ENCODE measurements at regions not wholly inside any gene's neighbourhood (a gene's known extent, or its start where the extent isn't known, plus 50 kb on each side); places are given as distances from the start of the nearest gene placed in this dataset.

DNA sequence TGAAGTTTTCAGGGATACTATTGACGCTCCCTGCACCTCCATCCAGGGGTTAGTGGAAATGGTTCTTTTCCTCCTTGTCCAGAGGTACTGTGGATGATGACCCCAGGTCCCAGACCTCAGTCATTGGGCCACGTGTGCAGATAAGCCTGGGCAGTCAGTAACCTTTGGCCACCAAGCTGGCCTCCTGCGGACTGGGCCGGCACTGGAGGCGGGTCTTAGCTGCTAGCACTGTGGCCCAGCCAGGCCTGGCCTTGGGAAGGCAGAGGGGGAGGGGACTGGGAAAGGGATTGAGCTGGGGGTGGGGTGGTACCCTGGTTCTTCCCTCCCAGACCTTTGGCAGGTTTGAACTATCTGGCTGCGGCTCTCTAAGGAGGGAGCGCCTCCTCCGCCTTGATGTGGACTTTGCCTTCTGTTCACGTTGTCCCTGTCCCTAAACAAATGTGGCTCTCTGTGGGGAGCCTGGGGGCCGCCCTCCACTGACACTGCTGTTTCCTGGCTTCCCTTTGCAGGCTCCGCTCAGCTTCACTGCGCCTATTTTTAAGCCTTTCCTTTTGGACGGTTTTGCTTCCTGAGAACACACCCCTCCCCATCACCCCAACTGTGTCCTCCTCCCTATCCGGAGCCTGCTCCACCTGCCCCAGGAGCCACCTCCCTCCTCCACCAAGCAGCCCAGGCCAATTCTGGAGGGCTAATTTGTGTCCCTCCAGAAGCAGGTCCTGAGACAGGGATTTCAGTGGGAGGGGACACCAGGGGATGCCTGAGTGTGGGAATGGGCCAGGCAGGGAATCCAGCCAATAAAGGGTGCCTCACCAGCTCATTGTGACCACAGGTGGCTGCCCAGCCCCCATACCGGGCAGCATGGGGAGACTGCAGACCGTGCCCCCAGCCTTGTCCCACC is 251.9 kb downstream of the SEC14L1 start (continued):
- TF ChIP-seq ZC3H4 (CRISPR knock-in tag; IDR thresholded peaks at IDR 0.05; ENCODE audit: borderline replicate concordance) (no peak), BHLHE40 (IDR thresholded peaks at IDR 0.05; ENCODE audit: low read length) (peak; percentile 41), ZNF432 (CRISPR knock-in tag; IDR thresholded peaks at IDR 0.05; ENCODE audit: borderline replicate concordance) (no peak), KMT2A (CRISPR knock-in tag; IDR thresholded peaks at IDR 0.05) (peak; percentile 82), ZKSCAN8 (CRISPR knock-in tag; IDR thresholded peaks at IDR 0.05; ENCODE audit: borderline replicate concordance) (no peak), BRD4 (CRISPR knock-in tag; IDR thresholded peaks at IDR 0.05) (peak; percentile 86), TBL1XR1 (IDR thresholded peaks at IDR 0.05; ENCODE audit: borderline replicate concordance, low read length, partially characterized antibody) (peak; percentile 81), ZBTB7B (CRISPR knock-in tag; IDR thresholded peaks at IDR 0.05) (peak; percentile 93), ELF1 (CRISPR knock-in tag; IDR thresholded peaks at IDR 0.05) (peak; percentile 58), ZNF746 (CRISPR knock-in tag; IDR thresholded peaks at IDR 0.05) (peak; percentile 78), ZNF235 (CRISPR knock-in tag; IDR thresholded peaks at IDR 0.05; ENCODE audit: borderline replicate concordance) (0 out of 2 replicates have a peak, but pooled peaks have one; percentile 28), CBX1 (IDR thresholded peaks at IDR 0.05; ENCODE audit: low read depth) (no peak), ARNTL (CRISPR knock-in tag; IDR thresholded peaks at IDR 0.05) (peak; percentile 98), MAF1 (CRISPR knock-in tag; IDR thresholded peaks at IDR 0.05; ENCODE audit: borderline replicate concordance) (peak; percentile 83; the same call in 1 of the 2 replicates), POLR2AphosphoS5 (IDR thresholded peaks at IDR 0.05; ENCODE audit: low read depth, low read length) (peak; percentile 69), ZNF317 (CRISPR knock-in tag; IDR thresholded peaks at IDR 0.05) (peak; percentile 79), CBX5 (CRISPR knock-in tag; IDR thresholded peaks at IDR 0.05; ENCODE audit: borderline replicate concordance) (peak; percentile 86; the same call in 1 of the 2 replicates), YEATS2 (CRISPR knock-in tag; IDR thresholded peaks at IDR 0.05; ENCODE audit: borderline replicate concordance) (peak; percentile 26; the same call in 1 of the 2 replicates), FOXK1 (CRISPR knock-in tag; IDR thresholded peaks at IDR 0.05; ENCODE audit: borderline replicate concordance, low read depth) (peak; percentile 78), STAG1 (CRISPR knock-in tag; IDR thresholded peaks at IDR 0.05) (peak; percentile 42), SALL2 (CRISPR knock-in tag; IDR thresholded peaks at IDR 0.05) (peak; percentile 92; the same call in 1 of the 2 replicates), ZNF709 (CRISPR knock-in tag; IDR thresholded peaks at IDR 0.05) (no peak; the same call in 1 of the 2 replicates), SOX13 (IDR thresholded peaks at IDR 0.05) (no peak), SOX13 (CRISPR knock-in tag; conservative IDR thresholded peaks at IDR 0.05 in 1 of 2, IDR thresholded peaks at IDR 0.05 in 1 of 2) (peak in 1 of 2 experiments; percentile 87; a peak in 2 of 4 replicates)
- TF ChIP-seq, protein P1, sequence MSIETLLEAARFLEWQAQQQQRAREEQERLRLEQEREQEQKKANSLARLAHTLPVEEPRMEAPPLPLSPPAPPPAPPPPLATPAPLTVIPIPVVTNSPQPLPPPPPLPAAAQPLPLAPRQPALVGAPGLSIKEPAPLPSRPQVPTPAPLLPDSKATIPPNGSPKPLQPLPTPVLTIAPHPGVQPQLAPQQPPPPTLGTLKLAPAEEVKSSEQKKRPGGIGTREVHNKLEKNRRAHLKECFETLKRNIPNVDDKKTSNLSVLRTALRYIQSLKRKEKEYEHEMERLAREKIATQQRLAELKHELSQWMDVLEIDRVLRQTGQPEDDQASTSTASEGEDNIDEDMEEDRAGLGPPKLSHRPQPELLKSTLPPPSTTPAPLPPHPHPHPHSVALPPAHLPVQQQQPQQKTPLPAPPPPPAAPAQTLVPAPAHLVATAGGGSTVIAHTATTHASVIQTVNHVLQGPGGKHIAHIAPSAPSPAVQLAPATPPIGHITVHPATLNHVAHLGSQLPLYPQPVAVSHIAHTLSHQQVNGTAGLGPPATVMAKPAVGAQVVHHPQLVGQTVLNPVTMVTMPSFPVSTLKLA (IDR thresholded peaks at IDR 0.05): peak; percentile 86
- TF ChIP-seq, protein P2, sequence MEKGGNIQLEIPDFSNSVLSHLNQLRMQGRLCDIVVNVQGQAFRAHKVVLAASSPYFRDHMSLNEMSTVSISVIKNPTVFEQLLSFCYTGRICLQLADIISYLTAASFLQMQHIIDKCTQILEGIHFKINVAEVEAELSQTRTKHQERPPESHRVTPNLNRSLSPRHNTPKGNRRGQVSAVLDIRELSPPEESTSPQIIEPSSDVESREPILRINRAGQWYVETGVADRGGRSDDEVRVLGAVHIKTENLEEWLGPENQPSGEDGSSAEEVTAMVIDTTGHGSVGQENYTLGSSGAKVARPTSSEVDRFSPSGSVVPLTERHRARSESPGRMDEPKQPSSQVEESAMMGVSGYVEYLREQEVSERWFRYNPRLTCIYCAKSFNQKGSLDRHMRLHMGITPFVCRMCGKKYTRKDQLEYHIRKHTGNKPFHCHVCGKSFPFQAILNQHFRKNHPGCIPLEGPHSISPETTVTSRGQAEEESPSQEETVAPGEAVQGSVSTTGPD (CRISPR knock-in tag; IDR thresholded peaks at IDR 0.05): peak; percentile 97
- TF ChIP-seq, protein P3, sequence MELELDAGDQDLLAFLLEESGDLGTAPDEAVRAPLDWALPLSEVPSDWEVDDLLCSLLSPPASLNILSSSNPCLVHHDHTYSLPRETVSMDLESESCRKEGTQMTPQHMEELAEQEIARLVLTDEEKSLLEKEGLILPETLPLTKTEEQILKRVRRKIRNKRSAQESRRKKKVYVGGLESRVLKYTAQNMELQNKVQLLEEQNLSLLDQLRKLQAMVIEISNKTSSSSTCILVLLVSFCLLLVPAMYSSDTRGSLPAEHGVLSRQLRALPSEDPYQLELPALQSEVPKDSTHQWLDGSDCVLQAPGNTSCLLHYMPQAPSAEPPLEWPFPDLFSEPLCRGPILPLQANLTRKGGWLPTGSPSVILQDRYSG (CRISPR knock-in tag; IDR thresholded peaks at IDR 0.05): no peak

All from HepG2 (cell line).